ENCODE measurements at regions not wholly inside any gene's neighbourhood (a gene's known extent, or its start where the extent isn't known, plus 50 kb on each side); places are given as distances from the start of the nearest gene placed in this dataset.

DNA sequence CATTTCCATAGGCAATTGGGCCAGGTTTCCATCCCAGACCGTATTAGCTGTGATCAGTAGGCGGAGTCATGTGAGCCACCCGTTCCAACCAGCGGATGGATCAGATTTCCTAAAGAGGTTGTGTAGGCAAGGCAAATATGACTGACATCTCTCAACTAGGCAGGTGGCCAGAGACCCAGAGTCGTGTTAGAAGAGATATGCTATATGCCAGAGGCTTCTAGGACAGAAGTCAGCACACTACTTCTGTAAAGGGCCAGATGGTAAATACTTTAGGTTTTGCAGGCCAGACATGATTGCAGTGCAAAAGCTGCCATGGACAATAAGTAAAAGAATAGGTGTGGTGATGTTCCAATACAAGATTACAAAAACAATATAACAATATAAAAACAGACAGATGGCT lies 788.4 kb downstream of the RPA4 start:
- ChIA-PET CTCF (no interaction called here), POLR2A (no interaction called here)
- DNase-seq (ENCODE audit: low read depth, low spot score) (no peak), ATAC-seq (no peak)
- H3K36me3 ChIP-seq (ENCODE audit: control insufficient read depth, insufficient read depth, low read length): no peaks in the 10 kb centered on the region
- no peak overlapping the region for H3K4me3 ChIP-seq (ENCODE audit: low read depth in 2 of 2, low read length in 2 of 2)
- intact Hi-C loops (cut with micrococcal nuclease; ENCODE audit: unreplicated experiment): no loop called here
- in situ Hi-C loops (cut with HindIII; ENCODE audit: low pct_unique_long_range_greater_than_20kb, low sequenced_read_pairs): no loop called here
- TF ChIP-seq TCF7L2 (IDR thresholded peaks at IDR 0.05; ENCODE audit: low read depth, low read length): no peak
- no peak for TF ChIP-seq POLR2AphosphoS5 (IDR thresholded peaks at IDR 0.05; ENCODE audit: low read depth, low read length)
- H3K27me3 ChIP-seq (ENCODE audit: control insufficient read depth, insufficient read depth, low read length): no peaks in the 10 kb centered on the region
- H3K9me3 ChIP-seq (ENCODE audit: control insufficient read depth, insufficient read depth, low read depth, low read length): no peaks in the 10 kb centered on the region
- no TSS peak for BruUV-seq (replicated peaks)
- H3K4me1 ChIP-seq (ENCODE audit: control insufficient read depth, insufficient read depth, low read length): no peaks in the 10 kb centered on the region
- H3K27ac ChIP-seq (ENCODE audit: low read length): no peak overlapping the region

DNA sequence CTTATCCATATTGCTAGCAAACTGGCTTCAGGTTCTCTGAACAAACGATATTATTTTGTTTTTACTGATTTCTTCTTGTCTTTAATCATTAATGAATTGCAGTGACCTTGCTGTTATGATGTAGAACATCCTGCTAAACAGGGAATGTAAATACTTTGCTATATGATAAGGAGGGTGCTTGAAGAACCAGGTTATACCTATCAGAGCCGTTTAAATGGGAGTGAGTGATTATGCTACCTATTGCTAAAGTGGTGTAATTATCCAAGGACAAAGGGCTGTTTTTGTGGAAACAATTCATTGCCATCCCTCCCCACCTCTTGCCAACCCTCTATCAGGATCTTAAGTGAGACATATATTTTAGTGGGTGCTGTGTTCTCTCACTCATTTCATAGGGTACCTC lies 788.9 kb downstream of the RPA4 start:
- no TSS peak for BruUV-seq (replicated peaks)
- Histone ChIP-seq H3K4me3 (ENCODE audit: low read depth in 2 of 2, low read length in 2 of 2) (no peak overlapping the region), H3K9me3 (ENCODE audit: control insufficient read depth, insufficient read depth, low read depth, low read length) (no peaks in the 10 kb centered on the region), H3K27me3 (ENCODE audit: control insufficient read depth, insufficient read depth, low read length) (no peaks in the 10 kb centered on the region), H3K4me1 (ENCODE audit: control insufficient read depth, insufficient read depth, low read length) (no peaks in the 10 kb centered on the region), H3K36me3 (ENCODE audit: control insufficient read depth, insufficient read depth, low read length) (no peaks in the 10 kb centered on the region), H3K27ac (ENCODE audit: low read length) (no peak overlapping the region)
- DNase-seq (ENCODE audit: low read depth, low spot score) (no peak), ATAC-seq (no peak)
- ChIA-PET POLR2A (no interaction called here), CTCF (no interaction called here)
- intact Hi-C loops (cut with micrococcal nuclease; ENCODE audit: unreplicated experiment) (no loop called here), in situ Hi-C loops (cut with HindIII; ENCODE audit: low pct_unique_long_range_greater_than_20kb, low sequenced_read_pairs) (no loop called here)
- TF ChIP-seq POLR2AphosphoS5 (IDR thresholded peaks at IDR 0.05; ENCODE audit: low read depth, low read length) (no peak), TCF7L2 (IDR thresholded peaks at IDR 0.05; ENCODE audit: low read depth, low read length) (no peak), SIN3A (IDR thresholded peaks at IDR 0.05; ENCODE audit: borderline replicate concordance, insufficient read depth, low read depth, low read length) (no peak)
- TF ChIP-seq, protein P1, sequence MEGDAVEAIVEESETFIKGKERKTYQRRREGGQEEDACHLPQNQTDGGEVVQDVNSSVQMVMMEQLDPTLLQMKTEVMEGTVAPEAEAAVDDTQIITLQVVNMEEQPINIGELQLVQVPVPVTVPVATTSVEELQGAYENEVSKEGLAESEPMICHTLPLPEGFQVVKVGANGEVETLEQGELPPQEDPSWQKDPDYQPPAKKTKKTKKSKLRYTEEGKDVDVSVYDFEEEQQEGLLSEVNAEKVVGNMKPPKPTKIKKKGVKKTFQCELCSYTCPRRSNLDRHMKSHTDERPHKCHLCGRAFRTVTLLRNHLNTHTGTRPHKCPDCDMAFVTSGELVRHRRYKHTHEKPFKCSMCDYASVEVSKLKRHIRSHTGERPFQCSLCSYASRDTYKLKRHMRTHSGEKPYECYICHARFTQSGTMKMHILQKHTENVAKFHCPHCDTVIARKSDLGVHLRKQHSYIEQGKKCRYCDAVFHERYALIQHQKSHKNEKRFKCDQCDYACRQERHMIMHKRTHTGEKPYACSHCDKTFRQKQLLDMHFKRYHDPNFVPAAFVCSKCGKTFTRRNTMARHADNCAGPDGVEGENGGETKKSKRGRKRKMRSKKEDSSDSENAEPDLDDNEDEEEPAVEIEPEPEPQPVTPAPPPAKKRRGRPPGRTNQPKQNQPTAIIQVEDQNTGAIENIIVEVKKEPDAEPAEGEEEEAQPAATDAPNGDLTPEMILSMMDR (IDR thresholded peaks at IDR 0.05): no peak
- TF ChIP-seq, protein P2, sequence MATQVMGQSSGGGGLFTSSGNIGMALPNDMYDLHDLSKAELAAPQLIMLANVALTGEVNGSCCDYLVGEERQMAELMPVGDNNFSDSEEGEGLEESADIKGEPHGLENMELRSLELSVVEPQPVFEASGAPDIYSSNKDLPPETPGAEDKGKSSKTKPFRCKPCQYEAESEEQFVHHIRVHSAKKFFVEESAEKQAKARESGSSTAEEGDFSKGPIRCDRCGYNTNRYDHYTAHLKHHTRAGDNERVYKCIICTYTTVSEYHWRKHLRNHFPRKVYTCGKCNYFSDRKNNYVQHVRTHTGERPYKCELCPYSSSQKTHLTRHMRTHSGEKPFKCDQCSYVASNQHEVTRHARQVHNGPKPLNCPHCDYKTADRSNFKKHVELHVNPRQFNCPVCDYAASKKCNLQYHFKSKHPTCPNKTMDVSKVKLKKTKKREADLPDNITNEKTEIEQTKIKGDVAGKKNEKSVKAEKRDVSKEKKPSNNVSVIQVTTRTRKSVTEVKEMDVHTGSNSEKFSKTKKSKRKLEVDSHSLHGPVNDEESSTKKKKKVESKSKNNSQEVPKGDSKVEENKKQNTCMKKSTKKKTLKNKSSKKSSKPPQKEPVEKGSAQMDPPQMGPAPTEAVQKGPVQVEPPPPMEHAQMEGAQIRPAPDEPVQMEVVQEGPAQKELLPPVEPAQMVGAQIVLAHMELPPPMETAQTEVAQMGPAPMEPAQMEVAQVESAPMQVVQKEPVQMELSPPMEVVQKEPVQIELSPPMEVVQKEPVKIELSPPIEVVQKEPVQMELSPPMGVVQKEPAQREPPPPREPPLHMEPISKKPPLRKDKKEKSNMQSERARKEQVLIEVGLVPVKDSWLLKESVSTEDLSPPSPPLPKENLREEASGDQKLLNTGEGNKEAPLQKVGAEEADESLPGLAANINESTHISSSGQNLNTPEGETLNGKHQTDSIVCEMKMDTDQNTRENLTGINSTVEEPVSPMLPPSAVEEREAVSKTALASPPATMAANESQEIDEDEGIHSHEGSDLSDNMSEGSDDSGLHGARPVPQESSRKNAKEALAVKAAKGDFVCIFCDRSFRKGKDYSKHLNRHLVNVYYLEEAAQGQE (IDR thresholded peaks at IDR 0.05; ENCODE audit: insufficient read depth in 1 of 2, low read depth in 2 of 2, low read length in 1 of 2): no peak

DNA sequence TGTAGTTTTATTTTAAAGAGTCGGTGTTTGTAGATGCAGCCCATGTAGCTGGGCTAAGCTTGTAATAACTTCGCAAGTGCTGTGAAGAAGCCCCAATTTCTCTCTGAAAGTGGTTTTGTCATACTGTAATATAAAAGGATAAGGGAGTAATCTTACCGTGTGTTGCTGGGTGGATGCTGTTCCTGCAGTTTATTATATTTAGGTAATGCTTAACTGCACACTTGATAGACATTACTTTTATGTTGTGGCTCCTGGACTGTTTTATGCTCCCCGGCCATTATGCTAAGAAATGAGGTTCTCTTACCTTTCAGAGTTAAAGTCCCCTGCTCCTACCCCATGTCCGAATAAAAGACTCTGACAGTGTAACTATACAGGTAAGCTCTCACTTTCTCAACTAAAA lies 789.4 kb downstream of the RPA4 start:
- no TSS peak for BruUV-seq (replicated peaks)
- intact Hi-C loops (cut with micrococcal nuclease; ENCODE audit: unreplicated experiment): no loop called here
- H3K4me3 ChIP-seq (ENCODE audit: low read depth in 2 of 2, low read length in 2 of 2): no peak overlapping the region

More for the DNA sequence above, 789.4 kb downstream of the RPA4 start:
- H3K36me3 ChIP-seq (ENCODE audit: control insufficient read depth, insufficient read depth, low read length): no peaks in the 10 kb centered on the region
- DNase-seq (ENCODE audit: low read depth, low spot score) (no peak), ATAC-seq (no peak)
- H3K9me3 ChIP-seq (ENCODE audit: control insufficient read depth, insufficient read depth, low read depth, low read length): no peaks in the 10 kb centered on the region
- ChIA-PET CTCF (no interaction called here), POLR2A (no interaction called here)
- no peaks in the 10 kb centered on the region for H3K27me3 ChIP-seq (ENCODE audit: control insufficient read depth, insufficient read depth, low read length)
- H3K27ac ChIP-seq (ENCODE audit: low read length): no peak overlapping the region
- TF ChIP-seq, protein P2 (IDR thresholded peaks at IDR 0.05; ENCODE audit: insufficient read depth in 1 of 2, low read depth in 2 of 2, low read length in 1 of 2): no peak
- TF ChIP-seq TCF7L2 (IDR thresholded peaks at IDR 0.05; ENCODE audit: low read depth, low read length): no peak
- TF ChIP-seq, protein P1 (IDR thresholded peaks at IDR 0.05): no peak
- H3K4me1 ChIP-seq (ENCODE audit: control insufficient read depth, insufficient read depth, low read length): no peaks in the 10 kb centered on the region
- in situ Hi-C loops (cut with HindIII; ENCODE audit: low pct_unique_long_range_greater_than_20kb, low sequenced_read_pairs): no loop called here
